Naive thymus-derived CD8-positive, alpha-beta T cell (primary cell): ENCODE measurements at regions not wholly inside any gene's neighbourhood (a gene's known extent, or its start where the extent isn't known, plus 50 kb on each side); places are given as distances from the start of the nearest gene placed in this dataset.
"Not testable (repeated sequence)": the region's sequence is repeated elsewhere in the genome, so short reads cannot be mapped to it uniquely, and the experiment has no call there.

ENCODE experiments used
- ATAC-seq, 2 donors: fragments of 150-1000 bp; cut with Tn5 transposase in 1 of 2; sonication (Bioruptor Pico), chemical (Tn5 transposase) in 1 of 2; 1 replicate in 1 of 2; 2 replicates in 1 of 2; pipeline ENCODE4 v1.10.0; 2021; ENCODE audit warnings: mild to moderate bottlenecking in 2 of 2, moderate library complexity in 2 of 2
- POLR2A ChIA-PET: fragments of 350-600 bp; sonication (Branson Sonifier 250); formaldehyde crosslinking; loops from one replicate; lab custom pipeline; 2021; ENCODE audit warnings: antibody characterized with exemption; lab: Charles Lee
- DNase-seq, 10 donors: peaks; one replicate each; pipeline versions ENCODE4 v3.0.0 to v3.0.0-alpha.2; 2020 to 2022
- H3K27ac Mint-ChIP-seq, 10 donors: one replicate each; pipeline ENCODE4 v1.8.0; 2020 to 2022; ENCODE audit warnings: mild to moderate bottlenecking in 10 of 10, mixed read lengths in 10 of 10, moderate library complexity in 4 of 10, inconsistent platforms in 1 of 10
- H3K27me3 Mint-ChIP-seq, 5 donors: one replicate each; pipeline ENCODE4 v1.8.0; 2021 to 2022; ENCODE audit warnings: mixed read lengths in 5 of 5
- H3K36me3 Mint-ChIP-seq, 3 donors: one replicate each; pipeline ENCODE4 v1.8.0; 2020 to 2022; ENCODE audit warnings: mixed read lengths in 3 of 3, mild to moderate bottlenecking in 2 of 3, inconsistent platforms in 1 of 3
- H3K4me1 Mint-ChIP-seq, 4 donors: one replicate each; pipeline ENCODE4 v1.8.0; 2021 to 2022; ENCODE audit warnings: mixed read lengths in 4 of 4
- H3K4me3 Mint-ChIP-seq, 10 donors: one replicate each; pipeline ENCODE4 v1.8.0; 2020 to 2022; ENCODE audit warnings: mild to moderate bottlenecking in 10 of 10, mixed read lengths in 10 of 10, moderate library complexity in 6 of 10, inconsistent platforms in 1 of 10
- H3K9me3 Mint-ChIP-seq, 9 donors: one replicate each; pipeline ENCODE4 v1.8.0; 2020 to 2022; ENCODE audit warnings: mixed read lengths in 9 of 9, mild to moderate bottlenecking in 3 of 9, inconsistent platforms in 1 of 9, moderate library complexity in 1 of 9

DNA sequence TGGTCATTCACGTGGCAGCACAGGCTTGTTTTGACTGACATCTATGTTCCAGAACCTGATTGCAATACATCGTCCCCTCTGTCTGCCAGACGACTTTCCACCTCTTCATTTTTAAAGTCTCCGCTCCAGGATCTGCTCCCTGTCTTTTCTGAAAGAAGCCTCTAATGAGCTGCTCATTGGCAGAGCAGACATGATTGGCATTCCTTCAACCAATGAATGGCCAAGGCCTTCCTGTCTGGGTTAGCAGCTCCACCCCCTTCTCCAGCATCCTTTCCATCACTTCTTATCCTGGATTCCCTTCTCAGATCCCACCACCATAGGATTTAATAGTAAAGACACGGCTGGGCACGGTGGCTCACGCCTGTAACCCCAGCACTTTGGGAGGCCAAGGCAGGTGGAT is 202.7 kb upstream of the KLF3 start:
- Mint-ChIP-seq H3K27ac (peak overlapping the region in 2 of 10 donors; percentile 20 to 73), H3K4me1 (peaks cover 10 to 17% (median 12%) of the 10 kb centered on the region in 4 donors), H3K9me3 (peaks cover 0 to 1% (median 0%) of the 10 kb centered on the region in 9 donors), H3K36me3 (no peaks in the 10 kb centered on the region), H3K4me3 (no peak overlapping the region), H3K27me3 (no peaks in the 10 kb centered on the region)
- ATAC-seq (no peak), DNase-seq (no peak)
- POLR2A ChIA-PET, result no interaction called here

GRCh38 chr4:38462367-38463055 is 201.5 kb upstream of the KLF3 start:
- H3K4me1 Mint-ChIP-seq, result peaks cover 10 to 17% (median 10%) of the 10 kb centered on the region in 4 donors
- no peak overlapping the region for H3K4me3 Mint-ChIP-seq
- POLR2A ChIA-PET, result interaction anchor here (0.6 kb wide), 1 partner anchor 84 kb away, joined by 4 read pairs; no protein-coding TSS in a partner anchor
- no peak for DNase-seq
- no peaks in the 10 kb centered on the region for H3K27me3 Mint-ChIP-seq
- H3K27ac Mint-ChIP-seq, result peak overlapping the region in 2 of 10 donors; percentile 10 to 47
- peaks cover 5 to 13% (median 9%) of the 10 kb centered on the region in 9 donors for H3K9me3 Mint-ChIP-seq
- H3K36me3 Mint-ChIP-seq, result peaks cover 0 to 7% (median 5%) of the 10 kb centered on the region in 3 donors
- no peak for ATAC-seq

DNA sequence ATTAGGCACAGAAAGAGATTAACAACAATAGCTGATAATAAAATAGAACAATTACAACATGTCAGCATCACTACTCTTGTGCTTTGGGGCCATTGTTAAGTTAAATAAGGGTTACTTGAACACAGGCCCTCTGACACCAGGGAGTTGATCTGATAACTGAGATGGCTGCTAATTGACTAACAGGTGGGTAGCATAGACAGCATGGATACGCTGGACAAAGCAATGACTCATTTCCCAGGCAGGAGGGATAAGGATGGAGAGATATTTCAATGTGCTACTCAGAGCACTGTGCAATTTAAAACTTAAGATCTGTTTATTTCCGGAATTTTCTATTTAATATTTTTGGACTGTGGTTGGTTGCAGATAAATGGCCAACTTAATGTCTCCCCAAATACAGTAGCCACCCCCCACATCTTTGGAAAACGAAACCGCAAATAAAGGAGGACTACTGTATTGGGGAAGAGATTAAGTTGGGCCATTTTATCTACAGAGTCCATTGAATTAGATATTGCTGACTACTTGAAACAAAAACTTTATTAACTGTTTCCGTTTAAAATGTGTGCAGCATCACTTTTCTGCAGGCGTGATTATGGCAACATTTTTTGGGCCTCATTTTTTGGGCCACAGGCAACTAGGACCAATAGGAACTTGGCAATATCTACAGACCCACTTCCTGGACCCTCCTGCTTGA is 200.6 kb upstream of the KLF3 start:
- Mint-ChIP-seq H3K27me3 (no peaks in the 10 kb centered on the region), H3K4me1 (peaks cover 10 to 17% (median 10%) of the 10 kb centered on the region in 4 donors), H3K27ac (no peak overlapping the region), H3K4me3 (no peak overlapping the region), H3K36me3 (peaks cover 0 to 7% (median 7%) of the 10 kb centered on the region in 3 donors), H3K9me3 (peaks cover 5 to 13% (median 9%) of the 10 kb centered on the region in 9 donors)
- ATAC-seq (no peak), DNase-seq (no peak)
- POLR2A ChIA-PET, result no interaction called here

DNA sequence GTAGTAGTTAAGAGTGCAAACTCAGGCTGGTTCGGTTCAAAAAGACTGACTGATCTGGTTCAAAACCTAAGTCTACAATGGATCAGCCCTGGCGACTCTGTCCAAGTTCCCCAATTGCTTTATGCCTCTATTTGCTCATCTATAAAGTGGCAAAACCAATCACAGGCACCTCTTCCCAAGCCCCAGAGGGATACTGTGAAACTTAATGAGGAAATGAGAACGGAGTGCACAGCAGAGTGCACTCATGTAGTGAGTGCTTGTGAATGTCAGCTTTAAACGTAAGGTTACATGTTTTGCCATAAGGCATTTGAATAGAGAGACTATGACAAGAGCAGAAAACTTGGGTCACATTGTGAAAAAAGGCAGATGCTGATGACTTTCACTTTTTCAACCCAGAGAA is 199.7 kb upstream of the KLF3 start:
- Mint-ChIP-seq H3K36me3 (peaks cover 0 to 12% (median 7%) of the 10 kb centered on the region in 3 donors), H3K27ac (peak overlapping the region in 5 of 10 donors; percentile 22 to 62 (median 39)), H3K4me1 (peaks cover 10 to 13% (median 11%) of the 10 kb centered on the region in 4 donors), H3K9me3 (peaks cover 5 to 13% (median 9%) of the 10 kb centered on the region in 9 donors), H3K4me3 (peak overlapping the region in 1 of 10 donors; percentile 5), H3K27me3 (no peaks in the 10 kb centered on the region)
- no peak for DNase-seq
- ATAC-seq, result no peak
- POLR2A ChIA-PET, result no interaction called here

GRCh38 chr4:38466401-38466800 is 197.6 kb upstream of the KLF3 start:
- H3K4me1 Mint-ChIP-seq, result peaks cover 10 to 13% (median 10%) of the 10 kb centered on the region in 4 donors
- peaks cover 7 to 16% (median 11%) of the 10 kb centered on the region in 9 donors for H3K9me3 Mint-ChIP-seq
- H3K27me3 Mint-ChIP-seq, result no peaks in the 10 kb centered on the region
- no peak for ATAC-seq
- DNase-seq, result no peak
- peak overlapping the region in 3 of 10 donors; percentile 8 to 46 (median 37) for H3K27ac Mint-ChIP-seq
- POLR2A ChIA-PET, result no interaction called here
- no peak overlapping the region for H3K4me3 Mint-ChIP-seq
- peaks cover 0 to 15% (median 12%) of the 10 kb centered on the region in 3 donors for H3K36me3 Mint-ChIP-seq

DNA sequence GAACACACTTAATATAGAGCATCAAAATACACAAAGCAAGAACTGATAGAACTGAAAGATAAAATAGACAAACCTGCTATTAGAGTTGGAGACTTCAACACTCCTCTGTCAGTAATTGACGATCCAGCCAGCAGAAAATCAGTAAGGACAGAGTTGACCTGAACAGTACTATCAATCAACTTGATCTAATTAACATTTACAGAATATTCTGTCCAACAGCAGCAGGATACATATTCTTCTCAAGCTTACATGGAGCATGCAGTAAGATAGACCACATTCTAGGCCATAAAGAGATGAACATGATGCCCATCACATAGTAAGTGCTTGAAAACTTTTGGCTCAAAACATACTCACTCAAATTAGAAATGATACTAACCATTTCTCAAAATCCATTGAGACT is 196.7 kb upstream of the KLF3 start:
- POLR2A ChIA-PET, result interaction anchor here (0.6 kb wide), 1 partner anchor 68 kb away, joined by 3 read pairs; no protein-coding TSS in a partner anchor
- H3K9me3 Mint-ChIP-seq, result peaks cover 7 to 16% (median 11%) of the 10 kb centered on the region in 9 donors
- H3K4me3 Mint-ChIP-seq, result no peak overlapping the region
- H3K27me3 Mint-ChIP-seq, result no peaks in the 10 kb centered on the region
- no peak overlapping the region for H3K27ac Mint-ChIP-seq
- peaks cover 10 to 13% (median 11%) of the 10 kb centered on the region in 4 donors for H3K4me1 Mint-ChIP-seq
- no peak for DNase-seq
- no peak for ATAC-seq
- H3K36me3 Mint-ChIP-seq, result peaks cover 0 to 15% (median 12%) of the 10 kb centered on the region in 3 donors

DNA sequence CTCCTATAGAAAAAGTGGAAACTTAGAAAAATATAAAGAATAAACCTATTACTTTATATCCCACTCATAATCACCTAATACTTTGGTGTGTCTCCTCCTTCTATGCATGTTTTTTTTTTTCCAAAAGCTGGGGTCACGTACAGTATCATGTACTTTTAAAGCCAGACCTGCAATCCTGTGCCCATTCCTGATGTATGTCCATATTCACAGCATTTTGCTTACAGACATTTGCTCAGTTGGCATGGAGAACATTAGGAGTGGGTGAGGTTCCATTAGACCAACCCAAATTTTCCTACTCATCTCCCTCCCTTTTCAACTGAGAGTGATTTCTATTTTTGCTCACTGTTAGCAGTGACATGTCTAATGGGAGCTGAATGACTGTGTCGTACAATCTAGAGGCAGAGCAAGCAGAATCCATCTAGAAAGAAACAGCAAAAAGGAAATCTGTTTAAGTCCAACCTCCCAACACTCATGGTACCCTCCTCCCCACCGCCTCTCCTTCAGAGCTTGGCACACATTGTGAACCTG is 195.6 kb upstream of the KLF3 start:
- H3K4me1 Mint-ChIP-seq, result peaks cover 10 to 13% (median 11%) of the 10 kb centered on the region in 4 donors
- ATAC-seq, result no peak
- no peak for DNase-seq
- H3K36me3 Mint-ChIP-seq, result peaks cover 0 to 15% (median 12%) of the 10 kb centered on the region in 3 donors
- H3K27ac Mint-ChIP-seq, result peak overlapping the region in 1 of 10 donors; percentile 48
- H3K9me3 Mint-ChIP-seq, result peaks cover 7 to 16% (median 11%) of the 10 kb centered on the region in 9 donors
- POLR2A ChIA-PET, result no interaction called here
- no peaks in the 10 kb centered on the region for H3K27me3 Mint-ChIP-seq
- no peak overlapping the region for H3K4me3 Mint-ChIP-seq

- no peak overlapping the region for H3K4me3 Mint-ChIP-seq
- DNase-seq (no peak), ATAC-seq (no peak)
- peaks cover 6 to 9% (median 7%) of the 10 kb centered on the region in 4 donors for H3K4me1 Mint-ChIP-seq
- no peak overlapping the region for H3K27ac Mint-ChIP-seq
- H3K36me3 Mint-ChIP-seq, result peaks cover 0 to 15% (median 12%) of the 10 kb centered on the region in 3 donors
- H3K9me3 Mint-ChIP-seq, result peaks cover 7 to 16% (median 11%) of the 10 kb centered on the region in 9 donors
- POLR2A ChIA-PET, result no interaction called here
- no peaks in the 10 kb centered on the region for H3K27me3 Mint-ChIP-seq
These were observed 194.6 kb upstream of the KLF3 start for GRCh38 chr4:38469410-38469809.

DNA sequence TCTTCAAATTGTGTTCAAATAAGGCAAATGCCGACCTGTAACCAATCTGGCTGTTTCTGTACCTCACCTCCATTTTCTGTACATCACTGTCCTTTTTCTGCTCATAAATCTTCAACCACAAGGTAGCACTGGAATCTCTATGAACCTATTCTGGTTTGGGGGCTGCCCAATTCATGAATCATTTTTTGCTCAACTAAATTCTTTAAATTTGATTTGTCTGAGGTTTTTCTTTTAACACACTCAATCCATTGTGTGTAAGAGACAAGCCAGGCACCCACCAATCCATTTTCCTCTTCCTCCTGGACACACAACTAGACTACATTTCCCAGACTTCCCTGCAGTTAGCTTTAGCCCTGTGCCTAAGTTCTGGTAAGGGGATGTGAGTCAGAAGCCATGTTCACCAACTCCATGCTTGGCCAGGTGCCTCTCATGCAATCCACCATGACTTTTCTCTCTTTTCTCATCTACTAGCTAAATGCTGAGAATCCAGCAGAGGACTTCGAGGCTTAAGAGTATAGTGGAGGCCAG is 193.2 kb upstream of the KLF3 start:
- peaks cover 0 to 18% (median 12%) of the 10 kb centered on the region in 3 donors for H3K36me3 Mint-ChIP-seq
- DNase-seq (no peak), ATAC-seq (no peak)
- no peak overlapping the region for H3K4me3 Mint-ChIP-seq
- H3K27me3 Mint-ChIP-seq, result no peaks in the 10 kb centered on the region
- H3K27ac Mint-ChIP-seq, result no peak overlapping the region
- POLR2A ChIA-PET, result no interaction called here
- H3K9me3 Mint-ChIP-seq, result peaks cover 7 to 17% (median 12%) of the 10 kb centered on the region in 9 donors
- peaks cover 0 to 5% (median 2%) of the 10 kb centered on the region in 4 donors for H3K4me1 Mint-ChIP-seq

DNA sequence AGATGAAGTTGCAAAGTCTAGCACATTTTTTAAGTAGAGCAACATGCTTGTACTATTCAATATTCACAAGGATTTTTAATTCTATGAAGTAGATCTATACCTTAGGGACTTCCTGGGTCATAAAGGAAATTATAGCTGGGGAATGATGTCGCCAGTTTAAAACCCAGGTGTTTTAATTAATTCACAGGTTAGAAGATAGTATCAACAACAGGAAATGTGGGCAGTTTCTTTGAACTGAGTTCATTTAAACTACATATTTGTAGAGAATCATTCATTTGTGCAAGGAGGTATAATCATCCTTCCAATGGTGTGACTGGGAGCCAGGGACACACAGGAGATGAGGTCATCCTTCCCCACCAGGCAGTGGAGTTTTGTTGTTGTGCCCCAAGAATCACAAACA is 181.3 kb upstream of the KLF3 start:
- DNase-seq (peak in 2 of 10 donors; percentile 12), ATAC-seq (peak; percentile 52 to 65)
- Mint-ChIP-seq H3K4me3 (peak overlapping the region in 5 of 10 donors; percentile 2 to 46 (median 7)), H3K9me3 (peaks cover 0 to 4% (median 0%) of the 10 kb centered on the region in 9 donors), H3K27ac (peak overlapping the region in 7 of 10 donors; percentile 11 to 71 (median 50)), H3K36me3 (no peaks in the 10 kb centered on the region), H3K4me1 (peaks cover 9 to 14% (median 13%) of the 10 kb centered on the region in 4 donors), H3K27me3 (no peaks in the 10 kb centered on the region)
- POLR2A ChIA-PET, result interaction anchor here (0.9 to 1.7 kb wide), 4 partner anchors 8 to 180 kb away, joined by 3 to 7 read pairs (median 4); no protein-coding TSS in a partner anchor

GRCh38 chr4:38483628-38484027 is 180.4 kb upstream of the KLF3 start:
- H3K4me3 Mint-ChIP-seq, result peak overlapping the region in 1 of 10 donors; percentile 36

More at GRCh38 chr4:38483628-38484027, 180.4 kb upstream of the KLF3 start:
- not testable (repeated sequence) for H3K36me3 Mint-ChIP-seq, ATAC-seq, H3K27me3 Mint-ChIP-seq, DNase-seq, H3K9me3 Mint-ChIP-seq
- POLR2A ChIA-PET, result interaction anchor here (1.3 to 1.7 kb wide), 2 partner anchors 10 to 179 kb away, joined by 4 to 7 read pairs; no protein-coding TSS in a partner anchor
- H3K27ac Mint-ChIP-seq, result peak overlapping the region in 3 of 10 donors; percentile 23 to 68 (median 38)
- peaks cover 10 to 14% (median 12%) of the 10 kb centered on the region in 4 donors for H3K4me1 Mint-ChIP-seq
